Neural cell (in vitro differentiated cells): ENCODE measurements at regions not wholly inside any gene's neighbourhood (a gene's known extent, or its start where the extent isn't known, plus 50 kb on each side); places are given as distances from the start of the nearest gene placed in this dataset.

Experiments
- H2AFZ ChIP-seq: fragments of 200-600, 300-800 bp; sonication (generic), shearing (Covaris generic); 2 replicates; pipeline ENCODE4 v1.6.0; 2014; ENCODE audit warnings: low read depth, mild to moderate bottlenecking, antibody characterized with exemption, low read length, moderate library complexity
- H3F3A ChIP-seq: fragments of 200-600 bp; shearing (Covaris generic); 2 replicates; pipeline ENCODE4 v1.6.1; 2016; ENCODE audit warnings: mild to moderate bottlenecking, moderate library complexity, mixed read lengths, antibody characterized with exemption, low read length; ENCODE audit not compliant: insufficient read depth, poor library complexity, severe bottlenecking
- H3K27ac ChIP-seq: fragments of 200-600, 300-800 bp; sonication (generic), shearing (Covaris generic); 2 replicates; pipeline ENCODE4 v1.5.1; 2014; ENCODE audit warnings: mild to moderate bottlenecking, low read length, moderate library complexity
- H3K27me3 ChIP-seq: fragments of 300-800, 200-600 bp; sonication (generic), shearing (Covaris generic); 2 replicates; pipeline ENCODE4 v1.6.0; 2014; ENCODE audit warnings: mild to moderate bottlenecking, low read depth, low read length, moderate library complexity; ENCODE audit not compliant: insufficient read depth
- H3K36me3 ChIP-seq: fragments of 300-800, 200-600 bp; sonication (generic), shearing (Covaris generic); 2 replicates; pipeline ENCODE4 v1.5.1; 2014; ENCODE audit warnings: mild to moderate bottlenecking, antibody characterized with exemption, low read length, moderate library complexity; ENCODE audit not compliant: insufficient read depth
- H3K4me2 ChIP-seq: fragments of 300-800, 200-600 bp; sonication (generic), shearing (Covaris generic); 2 replicates; pipeline ENCODE4 v1.6.0; 2014; ENCODE audit warnings: mild to moderate bottlenecking, low read length
- H3K4me3 ChIP-seq: fragments of 300-800, 200-600 bp; sonication (generic), shearing (Covaris generic); 2 replicates; pipeline ENCODE4 v1.5.1; 2014; ENCODE audit warnings: mild to moderate bottlenecking, low read length, moderate library complexity
- H3K79me2 ChIP-seq: fragments of 200-600 bp; shearing (Covaris generic); replicated peaks from 2 replicates; pipeline ENCODE4 v1.6.0; 2014; ENCODE audit warnings: mild to moderate bottlenecking, low read length, moderate library complexity; ENCODE audit not compliant: insufficient read depth
- H3K9ac ChIP-seq: fragments of 300-800, 200-600 bp; sonication (generic), shearing (Covaris generic); 2 replicates; pipeline ENCODE4 v1.6.1; 2016; ENCODE audit warnings: mild to moderate bottlenecking, low read length, mixed read lengths
- H3K9me2 ChIP-seq: fragments of 200-600 bp; shearing (Covaris generic); 2 replicates; pipeline ENCODE4 v1.6.1; 2016; ENCODE audit warnings: mild to moderate bottlenecking, low read length, mixed read lengths; ENCODE audit not compliant: insufficient read depth
- H3K9me3 ChIP-seq: fragments of 200-600, 300-800 bp; sonication (generic), shearing (Covaris generic); 2 replicates; pipeline ENCODE4 v1.6.1; 2016; ENCODE audit warnings: mild to moderate bottlenecking, mixed run types, low read length, moderate library complexity, mixed read lengths
- H4K20me1 ChIP-seq: fragments of 200-600 bp; shearing (Covaris generic); 2 replicates; pipeline ENCODE4 v1.6.1; 2016; ENCODE audit warnings: mild to moderate bottlenecking, mixed run types; ENCODE audit not compliant: insufficient read depth
- EP300 ChIP-seq: fragments of 450-650 bp; conservative IDR thresholded peaks from 2 replicates; pipeline ENCODE4 v1.6.1; 2014; ENCODE audit warnings: antibody characterized with exemption, mild to moderate bottlenecking, moderate library complexity; ENCODE audit not compliant: poor library complexity, severe bottlenecking
- EZH2 ChIP-seq: fragments of 200-600, 300-800 bp; shearing (Covaris generic), sonication (generic); IDR thresholded peaks from 2 replicates; pipeline ENCODE4 v1.6.1; 2014; ENCODE audit warnings: antibody characterized with exemption, low read length, borderline replicate concordance, mild to moderate bottlenecking; ENCODE audit not compliant: insufficient read depth, poor library complexity, severe bottlenecking
- MXI1 ChIP-seq: fragments of 450-650 bp; conservative IDR thresholded peaks from 2 replicates; pipeline ENCODE4 v1.6.1; 2014; ENCODE audit warnings: antibody characterized with exemption, mild to moderate bottlenecking; ENCODE audit not compliant: poor library complexity, severe bottlenecking
- POLR2AphosphoS5 ChIP-seq: IDR thresholded peaks from 2 replicates; pipeline ENCODE4 v1.6.1; 2012
- RAD21 ChIP-seq: fragments of 450-650 bp; conservative IDR thresholded peaks from 2 replicates; pipeline ENCODE4 v1.6.1; 2014; ENCODE audit warnings: antibody characterized with exemption, mild to moderate bottlenecking, moderate library complexity
- SMC3 ChIP-seq: fragments of 450-650 bp; conservative IDR thresholded peaks from 2 replicates; pipeline ENCODE4 v1.6.1; 2014; ENCODE audit warnings: antibody characterized with exemption, mild to moderate bottlenecking, moderate library complexity; ENCODE audit not compliant: poor library complexity
- TAF1 ChIP-seq: IDR thresholded peaks from 2 replicates; pipeline ENCODE4 v1.6.1; 2012; ENCODE audit warnings: low read depth
- TF ChIP-seq, protein P1 (sequence below): IDR thresholded peaks from 2 replicates; pipeline ENCODE4 v1.6.1; 2012; ENCODE audit warnings: borderline replicate concordance
- TF ChIP-seq, protein P2 (sequence below): fragments of 450-650 bp; IDR thresholded peaks from 2 replicates; pipeline ENCODE4 v1.5.1; 2014; ENCODE audit warnings: antibody characterized with exemption, mild to moderate bottlenecking, moderate library complexity; ENCODE audit not compliant: poor library complexity, severe bottlenecking

DNA sequence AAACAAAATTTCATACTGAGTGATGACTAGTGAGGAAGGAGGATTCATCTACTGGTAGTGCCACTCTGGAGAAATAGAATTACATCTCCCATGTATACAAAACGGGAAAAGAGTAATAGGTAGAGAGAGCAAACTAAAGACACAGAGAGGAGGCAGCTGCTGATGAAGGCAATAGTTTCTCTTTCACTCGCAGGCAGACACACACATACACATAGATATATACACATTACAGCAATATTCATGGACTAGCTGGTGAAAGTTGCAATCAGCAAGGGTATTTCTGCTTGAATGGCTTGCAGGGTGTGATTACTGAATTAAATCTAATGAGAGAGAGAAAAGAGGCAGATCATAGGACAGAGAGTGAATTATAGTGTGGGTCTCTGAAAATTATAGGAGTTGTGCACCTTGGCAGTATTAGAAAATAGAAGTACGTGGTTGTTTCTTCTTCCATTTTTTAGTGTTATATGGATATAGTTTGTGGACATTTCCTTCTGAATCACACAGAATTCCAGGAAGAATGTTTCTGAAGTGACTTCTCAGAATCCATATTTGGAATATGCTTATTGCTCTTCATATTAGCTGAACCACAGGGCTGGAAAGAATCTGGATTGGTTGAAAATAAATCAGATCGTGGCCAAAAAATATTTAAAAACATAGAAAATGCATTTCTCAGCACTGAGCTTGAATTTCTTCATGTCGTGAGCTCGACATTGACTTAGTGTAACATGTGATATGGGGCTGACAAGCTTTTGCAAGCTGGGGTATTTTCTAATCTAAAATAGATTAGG lies 991.2 kb downstream of the TUSC7 start:
- Histone ChIP-seq H3F3A (no peaks in the 10 kb centered on the region), H3K79me2 (no peaks in the 10 kb centered on the region), H3K4me2 (no peak overlapping the region), H4K20me1 (no peaks in the 10 kb centered on the region), H3K4me3 (no peak overlapping the region), H3K9me3 (no peaks in the 10 kb centered on the region), H3K27ac (no peak overlapping the region), H3K36me3 (no peaks in the 10 kb centered on the region), H3K27me3 (no peaks in the 10 kb centered on the region), H2AFZ (no peak overlapping the region), H3K9me2 (no peaks in the 10 kb centered on the region), H3K9ac (no peak overlapping the region)
- TF ChIP-seq SMC3: no peak
- TF ChIP-seq, protein P1, sequence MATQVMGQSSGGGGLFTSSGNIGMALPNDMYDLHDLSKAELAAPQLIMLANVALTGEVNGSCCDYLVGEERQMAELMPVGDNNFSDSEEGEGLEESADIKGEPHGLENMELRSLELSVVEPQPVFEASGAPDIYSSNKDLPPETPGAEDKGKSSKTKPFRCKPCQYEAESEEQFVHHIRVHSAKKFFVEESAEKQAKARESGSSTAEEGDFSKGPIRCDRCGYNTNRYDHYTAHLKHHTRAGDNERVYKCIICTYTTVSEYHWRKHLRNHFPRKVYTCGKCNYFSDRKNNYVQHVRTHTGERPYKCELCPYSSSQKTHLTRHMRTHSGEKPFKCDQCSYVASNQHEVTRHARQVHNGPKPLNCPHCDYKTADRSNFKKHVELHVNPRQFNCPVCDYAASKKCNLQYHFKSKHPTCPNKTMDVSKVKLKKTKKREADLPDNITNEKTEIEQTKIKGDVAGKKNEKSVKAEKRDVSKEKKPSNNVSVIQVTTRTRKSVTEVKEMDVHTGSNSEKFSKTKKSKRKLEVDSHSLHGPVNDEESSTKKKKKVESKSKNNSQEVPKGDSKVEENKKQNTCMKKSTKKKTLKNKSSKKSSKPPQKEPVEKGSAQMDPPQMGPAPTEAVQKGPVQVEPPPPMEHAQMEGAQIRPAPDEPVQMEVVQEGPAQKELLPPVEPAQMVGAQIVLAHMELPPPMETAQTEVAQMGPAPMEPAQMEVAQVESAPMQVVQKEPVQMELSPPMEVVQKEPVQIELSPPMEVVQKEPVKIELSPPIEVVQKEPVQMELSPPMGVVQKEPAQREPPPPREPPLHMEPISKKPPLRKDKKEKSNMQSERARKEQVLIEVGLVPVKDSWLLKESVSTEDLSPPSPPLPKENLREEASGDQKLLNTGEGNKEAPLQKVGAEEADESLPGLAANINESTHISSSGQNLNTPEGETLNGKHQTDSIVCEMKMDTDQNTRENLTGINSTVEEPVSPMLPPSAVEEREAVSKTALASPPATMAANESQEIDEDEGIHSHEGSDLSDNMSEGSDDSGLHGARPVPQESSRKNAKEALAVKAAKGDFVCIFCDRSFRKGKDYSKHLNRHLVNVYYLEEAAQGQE: no peak
- TF ChIP-seq POLR2AphosphoS5: no peak

DNA sequence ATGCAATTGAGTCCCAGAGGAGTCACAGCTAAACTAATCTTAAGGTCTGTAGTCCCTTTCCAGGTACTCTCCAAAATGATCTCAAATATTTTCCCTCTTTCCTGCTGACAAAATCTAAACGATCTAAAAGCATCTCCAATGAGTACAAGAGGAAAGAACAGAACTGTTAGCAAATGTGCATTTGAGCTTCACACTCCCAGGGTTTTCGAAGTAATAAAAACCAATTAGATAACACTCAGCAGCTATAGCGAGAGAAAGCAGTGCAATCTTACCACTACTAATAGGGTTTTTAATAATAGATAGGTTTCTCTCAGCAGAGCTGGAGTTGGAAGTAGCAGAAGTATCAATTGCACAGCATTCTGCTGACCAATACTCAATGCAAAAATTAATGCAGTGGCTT lies 995.4 kb downstream of the TUSC7 start:
- Histone ChIP-seq H3K27me3 (no peaks in the 10 kb centered on the region), H3K36me3 (no peaks in the 10 kb centered on the region), H2AFZ (no peak overlapping the region), H3K9ac (no peak overlapping the region), H3F3A (no peaks in the 10 kb centered on the region), H3K9me3 (no peaks in the 10 kb centered on the region), H3K9me2 (no peaks in the 10 kb centered on the region), H3K4me3 (no peak overlapping the region), H3K4me2 (no peak overlapping the region), H3K27ac (no peak overlapping the region), H3K79me2 (no peaks in the 10 kb centered on the region), H4K20me1 (no peaks in the 10 kb centered on the region)
- TF ChIP-seq, protein P1: no peak
- TF ChIP-seq EP300: no peak
- no peak for TF ChIP-seq EZH2
- no peak for TF ChIP-seq SMC3
- TF ChIP-seq MXI1: no peak
- TF ChIP-seq TAF1: no peak
- TF ChIP-seq POLR2AphosphoS5: no peak
- TF ChIP-seq RAD21: no peak
- TF ChIP-seq, protein P2, sequence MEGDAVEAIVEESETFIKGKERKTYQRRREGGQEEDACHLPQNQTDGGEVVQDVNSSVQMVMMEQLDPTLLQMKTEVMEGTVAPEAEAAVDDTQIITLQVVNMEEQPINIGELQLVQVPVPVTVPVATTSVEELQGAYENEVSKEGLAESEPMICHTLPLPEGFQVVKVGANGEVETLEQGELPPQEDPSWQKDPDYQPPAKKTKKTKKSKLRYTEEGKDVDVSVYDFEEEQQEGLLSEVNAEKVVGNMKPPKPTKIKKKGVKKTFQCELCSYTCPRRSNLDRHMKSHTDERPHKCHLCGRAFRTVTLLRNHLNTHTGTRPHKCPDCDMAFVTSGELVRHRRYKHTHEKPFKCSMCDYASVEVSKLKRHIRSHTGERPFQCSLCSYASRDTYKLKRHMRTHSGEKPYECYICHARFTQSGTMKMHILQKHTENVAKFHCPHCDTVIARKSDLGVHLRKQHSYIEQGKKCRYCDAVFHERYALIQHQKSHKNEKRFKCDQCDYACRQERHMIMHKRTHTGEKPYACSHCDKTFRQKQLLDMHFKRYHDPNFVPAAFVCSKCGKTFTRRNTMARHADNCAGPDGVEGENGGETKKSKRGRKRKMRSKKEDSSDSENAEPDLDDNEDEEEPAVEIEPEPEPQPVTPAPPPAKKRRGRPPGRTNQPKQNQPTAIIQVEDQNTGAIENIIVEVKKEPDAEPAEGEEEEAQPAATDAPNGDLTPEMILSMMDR: no peak
